HT1080 (cell line): ENCODE measurements at regions not wholly inside any gene's neighbourhood (a gene's known extent, or its start where the extent isn't known, plus 50 kb on each side); places are given as distances from the start of the nearest gene placed in this dataset.
"Not testable (repeated sequence)": the region's sequence is repeated elsewhere in the genome, so short reads cannot be mapped to it uniquely, and the experiment has no call there.

Experiments
- DNase-seq: peaks from one replicate; pipeline ENCODE4 v3.0.0-alpha.2; 2015; ENCODE audit warnings: low read depth

DNA sequence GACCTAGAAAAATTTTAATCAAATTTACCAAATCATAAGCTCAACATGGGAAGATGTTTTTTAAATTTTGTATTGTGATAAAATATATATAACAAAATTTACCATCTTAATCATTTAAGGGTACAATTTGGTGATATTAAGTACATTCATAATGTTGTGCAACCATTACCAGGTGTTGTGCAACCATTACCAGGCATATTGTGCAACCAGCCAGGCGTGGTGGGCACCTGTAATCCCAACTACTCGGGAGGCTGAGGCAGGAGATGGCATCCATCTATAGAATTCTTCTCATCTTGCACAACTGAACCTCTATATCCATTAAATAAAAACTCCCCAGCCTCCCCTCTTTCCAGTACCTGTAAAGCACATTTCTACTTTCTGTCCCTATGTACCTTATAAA is 124.5 kb upstream of the SLC13A1 start:
- DNase-seq: no peak

DNA sequence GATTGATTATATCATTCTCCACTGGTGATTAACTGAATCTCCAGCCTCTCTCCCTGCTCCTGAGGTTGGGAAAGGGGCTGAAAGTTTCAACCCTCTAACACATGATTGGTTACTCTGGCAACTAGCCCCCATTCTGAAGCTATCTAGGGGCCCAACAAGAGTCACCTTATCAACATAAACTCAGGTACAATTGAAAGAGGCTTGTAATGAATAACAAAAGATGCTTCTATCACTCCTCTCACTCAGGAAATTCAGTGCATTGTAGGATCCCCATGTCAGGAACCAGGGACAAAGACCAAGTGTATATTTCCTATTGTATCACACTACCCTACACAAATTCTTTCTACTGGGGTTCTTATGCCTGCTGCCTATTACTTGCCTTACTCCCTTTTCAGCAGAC is 123.9 kb upstream of the SLC13A1 start:
- DNase-seq: no peak

DNA sequence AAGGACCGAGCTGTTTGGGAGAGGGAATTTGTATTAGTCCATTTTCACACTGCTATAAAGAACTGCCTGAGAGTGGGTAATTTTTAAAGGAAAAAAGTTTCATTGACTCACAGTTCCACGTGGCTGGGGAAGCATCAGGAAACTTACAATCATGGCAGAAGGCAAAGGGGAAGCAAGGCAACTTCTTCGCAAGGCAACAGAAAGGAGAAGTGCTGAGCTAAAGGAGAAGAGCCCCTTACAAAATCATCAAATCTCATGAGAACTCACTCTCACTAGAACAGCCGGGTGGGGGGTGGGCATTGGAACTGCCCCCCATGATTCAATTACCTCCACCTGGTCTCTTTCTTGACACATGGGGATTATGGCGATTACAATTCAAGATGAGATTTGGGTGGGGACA is 121.8 kb upstream of the SLC13A1 start:
- DNase-seq: not testable (repeated sequence)

DNA sequence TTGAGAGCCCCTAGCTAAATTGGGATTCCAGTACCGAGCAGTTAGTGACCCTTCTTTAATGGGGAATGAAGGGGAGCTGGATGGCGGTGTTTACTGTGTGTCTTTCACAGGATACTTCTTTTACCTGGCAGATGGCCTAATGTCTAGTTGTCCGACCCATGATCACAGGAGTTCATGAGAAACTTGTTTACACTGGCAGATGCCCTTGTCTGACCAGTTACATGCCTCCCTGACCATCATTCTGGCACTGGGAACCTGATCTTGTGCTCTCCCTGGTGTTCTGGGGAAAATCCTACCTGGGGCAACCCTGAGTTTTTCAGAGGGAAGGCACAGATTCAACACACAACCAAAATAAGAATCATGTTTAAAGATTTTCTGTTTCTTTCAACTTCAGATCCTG is 120.1 kb upstream of the SLC13A1 start:
- DNase-seq: no peak

DNA sequence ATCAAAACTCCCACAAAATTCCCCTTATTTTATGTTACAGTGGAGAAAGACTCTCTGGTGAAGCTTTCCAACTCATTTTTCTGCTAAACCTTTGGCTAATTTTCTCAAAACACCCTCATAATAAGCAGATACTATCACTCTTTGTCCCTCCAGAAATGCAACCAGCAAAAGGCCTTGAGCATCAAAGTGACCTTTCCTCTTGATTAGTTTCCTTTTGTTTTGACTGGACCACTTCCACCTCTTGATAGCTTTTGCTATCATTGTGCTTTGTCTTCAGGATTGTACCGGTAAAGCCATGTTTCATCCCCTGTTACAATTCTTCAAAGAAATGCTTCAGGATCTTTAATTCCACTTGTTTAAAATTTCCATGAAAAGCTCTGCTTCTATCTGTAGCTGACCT is 115.1 kb upstream of the SLC13A1 start:
- no peak for DNase-seq

- no peak for DNase-seq
These were observed 108.6 kb upstream of the SLC13A1 start for GRCh38 chr7:123308254-123308951.

- no peak for DNase-seq
These were observed 106.1 kb upstream of the SLC13A1 start for GRCh38 chr7:123305840-123306375.

GRCh38 chr7:123303926-123304325 is 104.2 kb upstream of the SLC13A1 start:
- DNase-seq: no peak

- DNase-seq: no peak
These were observed 97.2 kb upstream of the SLC13A1 start for GRCh38 chr7:123296965-123297364.

GRCh38 chr7:123293710-123294109 is 93.9 kb upstream of the SLC13A1 start:
- no peak for DNase-seq

GRCh38 chr7:123292227-123292626 is 92.5 kb upstream of the SLC13A1 start:
- DNase-seq: no peak

- no peak for DNase-seq
These were observed 89.4 kb upstream of the SLC13A1 start for GRCh38 chr7:123289200-123289599.

DNA sequence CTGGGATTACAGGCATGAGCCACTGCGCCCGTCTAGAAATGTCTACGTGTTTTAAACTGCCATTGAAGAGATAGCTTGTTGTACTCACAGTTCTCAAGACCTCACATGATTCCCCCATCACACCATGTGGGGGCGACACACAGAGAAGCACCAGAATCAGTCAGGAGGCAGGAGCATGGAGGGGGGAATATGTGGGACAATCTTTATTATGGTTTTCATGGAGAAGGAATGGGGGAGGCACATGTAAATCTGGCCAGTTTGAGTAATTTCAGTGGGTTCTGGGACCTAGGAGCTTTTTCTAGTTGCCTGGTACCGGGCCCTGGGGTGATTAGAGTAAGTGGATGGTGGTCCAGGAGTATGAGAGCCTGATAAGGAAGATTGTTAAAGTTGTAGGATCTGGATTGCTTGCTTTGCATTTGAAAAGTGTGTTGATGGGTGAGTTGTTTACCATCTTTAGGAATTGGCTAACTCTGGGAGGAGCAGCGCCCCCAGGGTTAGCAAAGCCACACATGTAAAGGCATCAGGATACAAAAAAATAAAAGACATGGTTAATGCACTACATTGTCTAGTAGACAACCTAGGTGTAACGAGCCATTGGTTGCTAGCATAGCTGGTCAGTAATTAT is 85.4 kb upstream of the SLC13A1 start:
- DNase-seq: no peak

GRCh38 chr7:123283373-123283772 is 83.6 kb upstream of the SLC13A1 start:
- no peak for DNase-seq

GRCh38 chr7:123282181-123282580 is 82.4 kb upstream of the SLC13A1 start:
- peak; percentile 67 for DNase-seq

GRCh38 chr7:123279949-123280348 is 80.2 kb upstream of the SLC13A1 start:
- no peak for DNase-seq

DNA sequence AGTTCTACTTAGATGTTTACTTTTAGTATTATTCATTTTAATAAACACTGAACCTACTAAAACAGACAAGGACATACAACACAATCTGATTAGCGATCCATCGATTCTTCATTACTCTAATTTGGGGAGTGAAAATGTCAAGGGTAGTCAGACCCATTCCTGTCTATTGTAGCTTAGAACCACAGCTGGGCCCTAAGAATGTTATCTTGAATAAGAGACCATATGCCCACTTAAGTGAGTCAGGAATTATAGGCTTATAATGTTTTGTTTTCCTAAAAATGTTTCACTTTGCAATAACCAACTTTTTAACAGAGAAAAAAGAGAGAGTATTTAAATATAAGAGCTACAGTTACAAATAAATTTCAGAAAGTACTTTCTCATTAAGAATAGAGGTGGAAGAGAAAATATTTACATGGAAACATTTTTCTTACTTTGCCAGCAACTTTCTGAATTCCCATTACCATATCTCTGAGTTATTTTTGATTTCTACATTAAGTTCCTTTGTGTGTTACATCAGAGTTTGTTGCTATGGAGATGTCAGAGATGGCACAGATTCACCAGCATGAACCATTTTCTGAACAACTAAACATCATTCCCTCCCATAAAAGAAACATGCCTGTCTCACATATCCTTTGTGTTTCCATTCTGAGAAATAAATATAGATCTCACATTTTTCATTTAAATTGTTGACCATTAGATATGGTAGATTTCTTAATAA is 75.4 kb upstream of the SLC13A1 start:
- no peak for DNase-seq

- no peak for DNase-seq
These were observed 73.4 kb upstream of the SLC13A1 start for GRCh38 chr7:123273185-123273584.

- DNase-seq: no peak
These were observed 72.1 kb upstream of the SLC13A1 start for GRCh38 chr7:123271856-123272255.

DNA sequence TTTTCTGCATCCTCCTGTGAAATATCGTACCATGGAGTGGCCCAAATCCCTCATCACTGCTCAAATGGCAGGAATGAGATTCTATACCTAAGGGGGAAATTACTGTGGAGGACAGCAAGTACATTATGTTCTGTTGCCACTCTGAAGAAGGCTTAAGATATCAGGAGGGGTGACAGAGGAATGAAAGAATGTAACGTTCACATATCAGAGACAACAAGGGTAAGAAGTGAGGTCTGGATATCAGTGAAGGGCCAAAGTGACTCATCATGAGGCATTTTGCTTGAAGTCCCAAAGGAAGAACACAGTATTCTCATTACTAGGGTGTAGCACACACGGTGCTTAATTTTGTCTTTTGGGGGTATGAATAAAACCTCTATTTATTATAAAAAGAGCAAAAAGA is 71.5 kb upstream of the SLC13A1 start:
- peak; percentile 84 for DNase-seq

- no peak for DNase-seq
These were observed 70.8 kb upstream of the SLC13A1 start for GRCh38 chr7:123270570-123270969.

DNA sequence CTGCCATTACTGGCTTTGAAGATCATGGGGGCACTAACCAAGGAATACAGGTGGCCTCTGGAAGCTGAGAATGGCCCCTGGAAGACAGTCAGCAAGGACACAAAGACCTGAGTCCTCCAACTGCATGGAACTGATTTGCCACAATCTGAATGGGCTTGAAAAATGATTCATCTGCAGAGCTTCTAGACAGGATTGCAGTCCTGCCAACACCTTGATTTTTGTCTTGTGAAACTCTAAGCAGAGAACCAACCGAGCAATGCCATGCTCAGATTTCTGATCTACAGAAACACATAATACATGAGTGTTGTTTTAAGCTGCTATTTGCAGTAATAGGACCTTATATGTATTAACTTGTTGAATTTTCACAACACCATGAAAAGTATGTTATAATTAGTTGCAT is 66.1 kb upstream of the SLC13A1 start:
- no peak for DNase-seq
